ENCODE measurements at regions not wholly inside any gene's neighbourhood (a gene's known extent, or its start where the extent isn't known, plus 50 kb on each side); places are given as distances from the start of the nearest gene placed in this dataset.

GRCh38 chr4:14596437-14596836, 405.8 kb upstream of the CPEB2 start:
- DNase-seq (ENCODE audit: low read depth): no peak
- no peak for TF ChIP-seq CTCF (IDR thresholded peaks at IDR 0.05; ENCODE audit: insufficient read depth, low read depth, low read length, missing control alignments)

GRCh38 chr4:14596904-14597303, 405.4 kb upstream of the CPEB2 start:
- no peak for TF ChIP-seq CTCF (IDR thresholded peaks at IDR 0.05; ENCODE audit: insufficient read depth, low read depth, low read length, missing control alignments)
- DNase-seq (ENCODE audit: low read depth): no peak
- H3K4me3 ChIP-seq (ENCODE audit: low read depth, low read length): no peak overlapping the region

More at GRCh38 chr4:14596437-14596836, 405.8 kb upstream of the CPEB2 start:
- H3K4me3 ChIP-seq (ENCODE audit: low read depth, low read length): no peak overlapping the region

GRCh38 chr4:14602206-14602605, 400.1 kb upstream of the CPEB2 start:
- TF ChIP-seq CTCF (IDR thresholded peaks at IDR 0.05; ENCODE audit: insufficient read depth, low read depth, low read length, missing control alignments): no peak
- no peak for DNase-seq (ENCODE audit: low read depth)
- no peak overlapping the region for H3K4me3 ChIP-seq (ENCODE audit: low read depth, low read length)

GRCh38 chr4:14607001-14607400, 395.3 kb upstream of the CPEB2 start:
- DNase-seq (ENCODE audit: low read depth): no peak
- no peak for TF ChIP-seq CTCF (IDR thresholded peaks at IDR 0.05; ENCODE audit: insufficient read depth, low read depth, low read length, missing control alignments)
- no peak overlapping the region for H3K4me3 ChIP-seq (ENCODE audit: low read depth, low read length)

- no peak for DNase-seq (ENCODE audit: low read depth)
- no peak overlapping the region for H3K4me3 ChIP-seq (ENCODE audit: low read depth, low read length)
- TF ChIP-seq CTCF (IDR thresholded peaks at IDR 0.05; ENCODE audit: insufficient read depth, low read depth, low read length, missing control alignments): no peak
These were observed 394.7 kb upstream of the CPEB2 start for GRCh38 chr4:14607578-14607977.

- no peak for TF ChIP-seq CTCF (IDR thresholded peaks at IDR 0.05; ENCODE audit: insufficient read depth, low read depth, low read length, missing control alignments)
- H3K4me3 ChIP-seq (ENCODE audit: low read depth, low read length): no peak overlapping the region
- DNase-seq (ENCODE audit: low read depth): no peak
These were observed 393.7 kb upstream of the CPEB2 start for GRCh38 chr4:14608630-14609029.

- no peak overlapping the region for H3K4me3 ChIP-seq (ENCODE audit: low read depth, low read length)
- DNase-seq (ENCODE audit: low read depth): no peak
- no peak for TF ChIP-seq CTCF (IDR thresholded peaks at IDR 0.05; ENCODE audit: insufficient read depth, low read depth, low read length, missing control alignments)
These were observed 387.4 kb upstream of the CPEB2 start for GRCh38 chr4:14614840-14615239.

Measured in GM12865 (cell line).